GM23338 (cell line): ENCODE measurements at regions not wholly inside any gene's neighbourhood (a gene's known extent, or its start where the extent isn't known, plus 50 kb on each side); places are given as distances from the start of the nearest gene placed in this dataset.

Experiments
- EZH2 ChIP-seq: fragments of 200-600 bp; sonication (generic); IDR thresholded peaks from one replicate; pipeline ENCODE4 v1.8.0; 2017; ENCODE audit warnings: antibody characterized with exemption, mild to moderate bottlenecking, low read depth; ENCODE audit not compliant: unreplicated experiment
- EZH2phosphoT487 ChIP-seq: fragments of 200-600 bp; sonication (generic); IDR thresholded peaks from one replicate; pipeline ENCODE4 v1.8.1; 2018; ENCODE audit warnings: antibody characterized with exemption; ENCODE audit not compliant: unreplicated experiment
- JUNB ChIP-seq: IDR thresholded peaks from one replicate; pipeline ENCODE4 v1.6.1; 2016; ENCODE audit warnings: antibody characterized with exemption; ENCODE audit not compliant: unreplicated experiment
- TF ChIP-seq, protein P1 (sequence below), 2 experiments: fragments of 200-600 bp in 1 of 2; sonication (generic) in 1 of 2; conservative IDR thresholded peaks; 2 replicates each; pipeline versions ENCODE4 v1.5.1 to v1.6.1; 2016 to 2017; ENCODE audit warnings: antibody characterized with exemption in 2 of 2, low read depth in 2 of 2, mild to moderate bottlenecking in 2 of 2, moderate library complexity in 1 of 2
- TF ChIP-seq, protein P2 (sequence below): IDR thresholded peaks from one replicate; pipeline ENCODE4 v1.6.1; 2018; ENCODE audit warnings: antibody characterized with exemption; ENCODE audit not compliant: unreplicated experiment

DNA sequence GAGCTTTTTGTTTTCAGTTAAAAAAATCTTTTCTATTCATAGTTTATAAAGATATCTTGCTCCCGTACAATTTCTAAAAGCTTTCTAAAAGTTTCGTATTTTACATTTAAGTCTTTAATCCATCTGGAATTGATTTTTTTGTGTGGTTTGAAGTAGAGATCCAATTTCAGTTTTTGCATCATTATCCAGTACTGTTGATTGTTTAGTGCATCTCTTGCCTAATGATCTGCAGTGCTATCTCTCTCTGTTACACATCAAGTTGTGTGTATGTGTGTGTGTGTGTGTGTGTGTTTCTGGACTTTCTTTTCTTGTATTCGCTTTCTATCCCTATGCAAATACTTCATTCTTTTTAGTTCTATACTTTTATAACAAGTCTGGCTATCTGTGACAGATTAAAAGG, 605.8 kb upstream of the DPPA4 start:
- TF ChIP-seq, protein P1, sequence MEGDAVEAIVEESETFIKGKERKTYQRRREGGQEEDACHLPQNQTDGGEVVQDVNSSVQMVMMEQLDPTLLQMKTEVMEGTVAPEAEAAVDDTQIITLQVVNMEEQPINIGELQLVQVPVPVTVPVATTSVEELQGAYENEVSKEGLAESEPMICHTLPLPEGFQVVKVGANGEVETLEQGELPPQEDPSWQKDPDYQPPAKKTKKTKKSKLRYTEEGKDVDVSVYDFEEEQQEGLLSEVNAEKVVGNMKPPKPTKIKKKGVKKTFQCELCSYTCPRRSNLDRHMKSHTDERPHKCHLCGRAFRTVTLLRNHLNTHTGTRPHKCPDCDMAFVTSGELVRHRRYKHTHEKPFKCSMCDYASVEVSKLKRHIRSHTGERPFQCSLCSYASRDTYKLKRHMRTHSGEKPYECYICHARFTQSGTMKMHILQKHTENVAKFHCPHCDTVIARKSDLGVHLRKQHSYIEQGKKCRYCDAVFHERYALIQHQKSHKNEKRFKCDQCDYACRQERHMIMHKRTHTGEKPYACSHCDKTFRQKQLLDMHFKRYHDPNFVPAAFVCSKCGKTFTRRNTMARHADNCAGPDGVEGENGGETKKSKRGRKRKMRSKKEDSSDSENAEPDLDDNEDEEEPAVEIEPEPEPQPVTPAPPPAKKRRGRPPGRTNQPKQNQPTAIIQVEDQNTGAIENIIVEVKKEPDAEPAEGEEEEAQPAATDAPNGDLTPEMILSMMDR (conservative IDR thresholded peaks at IDR 0.05; ENCODE audit: low read depth in 2 of 2) = no peak
- TF ChIP-seq EZH2phosphoT487 (no peak), EZH2 (no peak), JUNB (no peak)
- TF ChIP-seq, protein P2, sequence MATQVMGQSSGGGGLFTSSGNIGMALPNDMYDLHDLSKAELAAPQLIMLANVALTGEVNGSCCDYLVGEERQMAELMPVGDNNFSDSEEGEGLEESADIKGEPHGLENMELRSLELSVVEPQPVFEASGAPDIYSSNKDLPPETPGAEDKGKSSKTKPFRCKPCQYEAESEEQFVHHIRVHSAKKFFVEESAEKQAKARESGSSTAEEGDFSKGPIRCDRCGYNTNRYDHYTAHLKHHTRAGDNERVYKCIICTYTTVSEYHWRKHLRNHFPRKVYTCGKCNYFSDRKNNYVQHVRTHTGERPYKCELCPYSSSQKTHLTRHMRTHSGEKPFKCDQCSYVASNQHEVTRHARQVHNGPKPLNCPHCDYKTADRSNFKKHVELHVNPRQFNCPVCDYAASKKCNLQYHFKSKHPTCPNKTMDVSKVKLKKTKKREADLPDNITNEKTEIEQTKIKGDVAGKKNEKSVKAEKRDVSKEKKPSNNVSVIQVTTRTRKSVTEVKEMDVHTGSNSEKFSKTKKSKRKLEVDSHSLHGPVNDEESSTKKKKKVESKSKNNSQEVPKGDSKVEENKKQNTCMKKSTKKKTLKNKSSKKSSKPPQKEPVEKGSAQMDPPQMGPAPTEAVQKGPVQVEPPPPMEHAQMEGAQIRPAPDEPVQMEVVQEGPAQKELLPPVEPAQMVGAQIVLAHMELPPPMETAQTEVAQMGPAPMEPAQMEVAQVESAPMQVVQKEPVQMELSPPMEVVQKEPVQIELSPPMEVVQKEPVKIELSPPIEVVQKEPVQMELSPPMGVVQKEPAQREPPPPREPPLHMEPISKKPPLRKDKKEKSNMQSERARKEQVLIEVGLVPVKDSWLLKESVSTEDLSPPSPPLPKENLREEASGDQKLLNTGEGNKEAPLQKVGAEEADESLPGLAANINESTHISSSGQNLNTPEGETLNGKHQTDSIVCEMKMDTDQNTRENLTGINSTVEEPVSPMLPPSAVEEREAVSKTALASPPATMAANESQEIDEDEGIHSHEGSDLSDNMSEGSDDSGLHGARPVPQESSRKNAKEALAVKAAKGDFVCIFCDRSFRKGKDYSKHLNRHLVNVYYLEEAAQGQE = no peak
